ENCODE measurements at regions not wholly inside any gene's neighbourhood (a gene's known extent, or its start where the extent isn't known, plus 50 kb on each side); places are given as distances from the start of the nearest gene placed in this dataset.

- H3K27ac Mint-ChIP-seq, result no peak overlapping the region
- ATAC-seq, result no peak
- no peak overlapping the region for H3K4me3 Mint-ChIP-seq
- no peak for DNase-seq (ENCODE audit: low spot score)
- H3K36me3 Mint-ChIP-seq, result no peaks in the 10 kb centered on the region
- CTCF ChIA-PET, result no interaction called here
- H3K9me3 Mint-ChIP-seq, result peaks cover under 1% of the 10 kb centered on the region
- H3K4me1 Mint-ChIP-seq, result peaks cover 3% of the 10 kb centered on the region
- H3K27me3 Mint-ChIP-seq (ENCODE audit: low read depth), result no peaks in the 10 kb centered on the region
- POLR2A ChIA-PET, result no interaction called here
- TF ChIP-seq, protein P1, sequence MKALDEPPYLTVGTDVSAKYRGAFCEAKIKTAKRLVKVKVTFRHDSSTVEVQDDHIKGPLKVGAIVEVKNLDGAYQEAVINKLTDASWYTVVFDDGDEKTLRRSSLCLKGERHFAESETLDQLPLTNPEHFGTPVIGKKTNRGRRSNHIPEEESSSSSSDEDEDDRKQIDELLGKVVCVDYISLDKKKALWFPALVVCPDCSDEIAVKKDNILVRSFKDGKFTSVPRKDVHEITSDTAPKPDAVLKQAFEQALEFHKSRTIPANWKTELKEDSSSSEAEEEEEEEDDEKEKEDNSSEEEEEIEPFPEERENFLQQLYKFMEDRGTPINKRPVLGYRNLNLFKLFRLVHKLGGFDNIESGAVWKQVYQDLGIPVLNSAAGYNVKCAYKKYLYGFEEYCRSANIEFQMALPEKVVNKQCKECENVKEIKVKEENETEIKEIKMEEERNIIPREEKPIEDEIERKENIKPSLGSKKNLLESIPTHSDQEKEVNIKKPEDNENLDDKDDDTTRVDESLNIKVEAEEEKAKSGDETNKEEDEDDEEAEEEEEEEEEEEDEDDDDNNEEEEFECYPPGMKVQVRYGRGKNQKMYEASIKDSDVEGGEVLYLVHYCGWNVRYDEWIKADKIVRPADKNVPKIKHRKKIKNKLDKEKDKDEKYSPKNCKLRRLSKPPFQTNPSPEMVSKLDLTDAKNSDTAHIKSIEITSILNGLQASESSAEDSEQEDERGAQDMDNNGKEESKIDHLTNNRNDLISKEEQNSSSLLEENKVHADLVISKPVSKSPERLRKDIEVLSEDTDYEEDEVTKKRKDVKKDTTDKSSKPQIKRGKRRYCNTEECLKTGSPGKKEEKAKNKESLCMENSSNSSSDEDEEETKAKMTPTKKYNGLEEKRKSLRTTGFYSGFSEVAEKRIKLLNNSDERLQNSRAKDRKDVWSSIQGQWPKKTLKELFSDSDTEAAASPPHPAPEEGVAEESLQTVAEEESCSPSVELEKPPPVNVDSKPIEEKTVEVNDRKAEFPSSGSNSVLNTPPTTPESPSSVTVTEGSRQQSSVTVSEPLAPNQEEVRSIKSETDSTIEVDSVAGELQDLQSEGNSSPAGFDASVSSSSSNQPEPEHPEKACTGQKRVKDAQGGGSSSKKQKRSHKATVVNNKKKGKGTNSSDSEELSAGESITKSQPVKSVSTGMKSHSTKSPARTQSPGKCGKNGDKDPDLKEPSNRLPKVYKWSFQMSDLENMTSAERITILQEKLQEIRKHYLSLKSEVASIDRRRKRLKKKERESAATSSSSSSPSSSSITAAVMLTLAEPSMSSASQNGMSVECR (CRISPR knock-in tag; IDR thresholded peaks at IDR 0.05; ENCODE audit: borderline replicate concordance), result no peak
- no peak for TF ChIP-seq FOXK1 (CRISPR knock-in tag; IDR thresholded peaks at IDR 0.05)
- no peak for TF ChIP-seq AR (CRISPR knock-in tag; IDR thresholded peaks at IDR 0.05)
- TF ChIP-seq IRF2 (CRISPR knock-in tag; IDR thresholded peaks at IDR 0.05; ENCODE audit: borderline replicate concordance, low read depth), result no peak
- TF ChIP-seq JUN (CRISPR knock-in tag; IDR thresholded peaks at IDR 0.05), result no peak
- TF ChIP-seq, protein P2, sequence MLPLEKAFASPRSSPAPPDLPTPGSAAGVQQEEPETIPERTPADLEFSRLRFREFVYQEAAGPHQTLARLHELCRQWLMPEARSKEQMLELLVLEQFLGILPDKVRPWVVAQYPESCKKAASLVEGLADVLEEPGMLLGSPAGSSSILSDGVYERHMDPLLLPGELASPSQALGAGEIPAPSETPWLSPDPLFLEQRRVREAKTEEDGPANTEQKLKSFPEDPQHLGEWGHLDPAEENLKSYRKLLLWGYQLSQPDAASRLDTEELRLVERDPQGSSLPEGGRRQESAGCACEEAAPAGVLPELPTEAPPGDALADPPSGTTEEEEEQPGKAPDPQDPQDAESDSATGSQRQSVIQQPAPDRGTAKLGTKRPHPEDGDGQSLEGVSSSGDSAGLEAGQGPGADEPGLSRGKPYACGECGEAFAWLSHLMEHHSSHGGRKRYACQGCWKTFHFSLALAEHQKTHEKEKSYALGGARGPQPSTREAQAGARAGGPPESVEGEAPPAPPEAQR (CRISPR knock-in tag; IDR thresholded peaks at IDR 0.05), result no peak
- TF ChIP-seq ZNF317 (CRISPR knock-in tag; IDR thresholded peaks at IDR 0.05; ENCODE audit: borderline replicate concordance, low read depth), result no peak
- TF ChIP-seq, protein P3, sequence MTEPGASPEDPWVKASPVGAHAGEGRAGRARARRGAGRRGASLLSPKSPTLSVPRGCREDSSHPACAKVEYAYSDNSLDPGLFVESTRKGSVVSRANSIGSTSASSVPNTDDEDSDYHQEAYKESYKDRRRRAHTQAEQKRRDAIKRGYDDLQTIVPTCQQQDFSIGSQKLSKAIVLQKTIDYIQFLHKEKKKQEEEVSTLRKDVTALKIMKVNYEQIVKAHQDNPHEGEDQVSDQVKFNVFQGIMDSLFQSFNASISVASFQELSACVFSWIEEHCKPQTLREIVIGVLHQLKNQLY (CRISPR knock-in tag; IDR thresholded peaks at IDR 0.05), result no peak
- TF ChIP-seq, protein P4, sequence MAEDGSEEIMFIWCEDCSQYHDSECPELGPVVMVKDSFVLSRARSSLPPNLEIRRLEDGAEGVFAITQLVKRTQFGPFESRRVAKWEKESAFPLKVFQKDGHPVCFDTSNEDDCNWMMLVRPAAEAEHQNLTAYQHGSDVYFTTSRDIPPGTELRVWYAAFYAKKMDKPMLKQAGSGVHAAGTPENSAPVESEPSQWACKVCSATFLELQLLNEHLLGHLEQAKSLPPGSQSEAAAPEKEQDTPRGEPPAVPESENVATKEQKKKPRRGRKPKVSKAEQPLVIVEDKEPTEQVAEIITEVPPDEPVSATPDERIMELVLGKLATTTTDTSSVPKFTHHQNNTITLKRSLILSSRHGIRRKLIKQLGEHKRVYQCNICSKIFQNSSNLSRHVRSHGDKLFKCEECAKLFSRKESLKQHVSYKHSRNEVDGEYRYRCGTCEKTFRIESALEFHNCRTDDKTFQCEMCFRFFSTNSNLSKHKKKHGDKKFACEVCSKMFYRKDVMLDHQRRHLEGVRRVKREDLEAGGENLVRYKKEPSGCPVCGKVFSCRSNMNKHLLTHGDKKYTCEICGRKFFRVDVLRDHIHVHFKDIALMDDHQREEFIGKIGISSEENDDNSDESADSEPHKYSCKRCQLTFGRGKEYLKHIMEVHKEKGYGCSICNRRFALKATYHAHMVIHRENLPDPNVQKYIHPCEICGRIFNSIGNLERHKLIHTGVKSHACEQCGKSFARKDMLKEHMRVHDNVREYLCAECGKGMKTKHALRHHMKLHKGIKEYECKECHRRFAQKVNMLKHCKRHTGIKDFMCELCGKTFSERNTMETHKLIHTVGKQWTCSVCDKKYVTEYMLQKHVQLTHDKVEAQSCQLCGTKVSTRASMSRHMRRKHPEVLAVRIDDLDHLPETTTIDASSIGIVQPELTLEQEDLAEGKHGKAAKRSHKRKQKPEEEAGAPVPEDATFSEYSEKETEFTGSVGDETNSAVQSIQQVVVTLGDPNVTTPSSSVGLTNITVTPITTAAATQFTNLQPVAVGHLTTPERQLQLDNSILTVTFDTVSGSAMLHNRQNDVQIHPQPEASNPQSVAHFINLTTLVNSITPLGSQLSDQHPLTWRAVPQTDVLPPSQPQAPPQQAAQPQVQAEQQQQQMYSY (CRISPR knock-in tag; IDR thresholded peaks at IDR 0.05), result no peak
- no peak for TF ChIP-seq NFATC4 (CRISPR knock-in tag; IDR thresholded peaks at IDR 0.05)
Observed at GRCh38 chr2:212745359-212745758, 206.8 kb upstream of the ERBB4 start.

DNA sequence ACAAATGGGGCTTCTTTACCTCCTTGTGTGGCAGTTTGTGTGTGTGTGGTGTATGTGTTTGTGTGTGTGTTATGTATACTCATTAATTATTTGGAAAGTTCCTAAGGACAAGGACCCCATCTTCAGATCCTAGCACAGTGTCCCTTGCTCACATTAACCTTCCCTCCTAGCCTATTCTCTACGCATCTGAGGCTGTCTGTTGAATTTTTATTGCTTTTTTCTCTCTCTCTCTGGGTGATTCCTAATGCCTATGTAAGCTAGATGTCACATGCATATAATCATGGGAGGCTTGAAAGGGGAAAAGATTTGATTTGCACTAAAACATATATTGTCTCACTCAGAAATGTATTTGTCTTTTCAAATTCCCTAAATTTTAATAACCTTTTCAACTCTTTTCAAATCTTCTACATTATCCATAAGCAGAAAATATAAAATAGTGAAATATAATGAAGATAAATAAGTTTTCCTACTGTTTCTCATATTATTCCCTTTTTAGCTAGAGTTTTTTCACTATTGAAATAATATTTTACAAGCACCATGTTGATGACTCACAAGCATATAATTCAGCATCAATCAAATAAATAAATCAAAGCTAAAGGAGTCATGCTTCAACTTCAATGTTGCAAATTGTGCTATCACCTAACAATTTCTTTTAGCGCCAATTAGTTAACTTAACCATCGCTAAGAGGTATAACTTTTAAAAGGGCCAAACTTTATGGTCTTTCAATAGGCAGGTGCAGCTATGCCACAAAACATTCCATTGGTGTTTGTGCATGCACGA is 199.0 kb upstream of the ERBB4 start:
- no peak overlapping the region for H3K27ac Mint-ChIP-seq
- no peaks in the 10 kb centered on the region for H3K9me3 Mint-ChIP-seq
- H3K4me3 Mint-ChIP-seq, result no peak overlapping the region
- ChIA-PET CTCF (no interaction called here), POLR2A (no interaction called here)
- ATAC-seq (no peak), DNase-seq (ENCODE audit: low spot score) (no peak)
- no peaks in the 10 kb centered on the region for H3K27me3 Mint-ChIP-seq (ENCODE audit: low read depth)
- no peaks in the 10 kb centered on the region for H3K36me3 Mint-ChIP-seq
- H3K4me1 Mint-ChIP-seq, result peaks cover 3% of the 10 kb centered on the region
- no peak for TF ChIP-seq ATF6 (CRISPR knock-in tag; IDR thresholded peaks at IDR 0.05)
- TF ChIP-seq, protein P5, sequence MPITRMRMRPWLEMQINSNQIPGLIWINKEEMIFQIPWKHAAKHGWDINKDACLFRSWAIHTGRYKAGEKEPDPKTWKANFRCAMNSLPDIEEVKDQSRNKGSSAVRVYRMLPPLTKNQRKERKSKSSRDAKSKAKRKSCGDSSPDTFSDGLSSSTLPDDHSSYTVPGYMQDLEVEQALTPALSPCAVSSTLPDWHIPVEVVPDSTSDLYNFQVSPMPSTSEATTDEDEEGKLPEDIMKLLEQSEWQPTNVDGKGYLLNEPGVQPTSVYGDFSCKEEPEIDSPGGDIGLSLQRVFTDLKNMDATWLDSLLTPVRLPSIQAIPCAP (CRISPR knock-in tag; IDR thresholded peaks at IDR 0.05), result no peak
- no peak for TF ChIP-seq SOX15 (CRISPR knock-in tag; IDR thresholded peaks at IDR 0.05)
- TF ChIP-seq, protein P6, sequence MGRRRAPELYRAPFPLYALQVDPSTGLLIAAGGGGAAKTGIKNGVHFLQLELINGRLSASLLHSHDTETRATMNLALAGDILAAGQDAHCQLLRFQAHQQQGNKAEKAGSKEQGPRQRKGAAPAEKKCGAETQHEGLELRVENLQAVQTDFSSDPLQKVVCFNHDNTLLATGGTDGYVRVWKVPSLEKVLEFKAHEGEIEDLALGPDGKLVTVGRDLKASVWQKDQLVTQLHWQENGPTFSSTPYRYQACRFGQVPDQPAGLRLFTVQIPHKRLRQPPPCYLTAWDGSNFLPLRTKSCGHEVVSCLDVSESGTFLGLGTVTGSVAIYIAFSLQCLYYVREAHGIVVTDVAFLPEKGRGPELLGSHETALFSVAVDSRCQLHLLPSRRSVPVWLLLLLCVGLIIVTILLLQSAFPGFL (CRISPR knock-in tag; IDR thresholded peaks at IDR 0.05; ENCODE audit: borderline replicate concordance), result no peak
- TF ChIP-seq KAT7 (CRISPR knock-in tag; IDR thresholded peaks at IDR 0.05; ENCODE audit: borderline replicate concordance), result no peak
- no peak for TF ChIP-seq FOXK1 (CRISPR knock-in tag; IDR thresholded peaks at IDR 0.05)
- no peak for TF ChIP-seq NFE2L1 (CRISPR knock-in tag; IDR thresholded peaks at IDR 0.05)
- no peak for TF ChIP-seq GTF2I (CRISPR knock-in tag; conservative IDR thresholded peaks at IDR 0.05)
